ENCODE measurements at regions not wholly inside any gene's neighbourhood (a gene's known extent, or its start where the extent isn't known, plus 50 kb on each side); places are given as distances from the start of the nearest gene placed in this dataset.

DNA sequence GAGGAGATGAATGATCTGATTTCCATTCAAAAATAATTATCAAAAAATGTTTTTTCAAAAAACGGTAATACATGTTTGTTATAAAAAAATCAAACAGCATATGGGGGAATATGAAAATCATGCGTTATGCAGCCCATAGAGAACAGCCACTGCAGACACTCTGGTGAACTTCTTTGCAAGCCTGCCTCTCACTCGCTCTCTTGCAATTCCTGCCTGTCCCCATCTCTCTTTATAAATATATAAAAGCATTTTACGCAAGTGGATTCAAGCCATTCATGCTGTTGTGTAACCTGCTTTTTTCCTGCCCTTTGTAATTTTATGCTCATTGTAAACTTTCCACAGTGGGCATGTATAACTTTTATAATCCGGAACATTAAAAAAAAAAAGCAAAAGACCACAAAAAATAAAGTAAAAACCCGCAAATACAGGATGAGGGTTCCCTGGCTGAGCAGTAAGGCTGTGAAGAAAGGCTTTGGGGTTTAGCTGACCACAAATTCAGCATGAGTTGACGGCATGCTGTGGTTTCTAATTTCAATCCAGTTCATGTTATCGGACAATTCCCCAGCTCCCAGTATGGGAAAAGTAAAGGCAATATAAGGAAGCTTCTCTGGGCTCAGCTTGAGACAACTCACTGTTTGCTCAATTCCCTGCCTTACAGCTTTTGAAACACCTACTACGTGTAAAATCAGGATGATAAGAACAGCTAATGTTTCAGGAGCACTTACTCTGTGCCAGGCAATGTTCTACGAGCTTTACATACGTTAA lies 52.8 kb upstream of the ZBTB40 start:
- TF ChIP-seq EGR1 (IDR thresholded peaks at IDR 0.05) = no peak
- no peak for TF ChIP-seq NFIC (IDR thresholded peaks at IDR 0.05)
- TF ChIP-seq, protein P1, sequence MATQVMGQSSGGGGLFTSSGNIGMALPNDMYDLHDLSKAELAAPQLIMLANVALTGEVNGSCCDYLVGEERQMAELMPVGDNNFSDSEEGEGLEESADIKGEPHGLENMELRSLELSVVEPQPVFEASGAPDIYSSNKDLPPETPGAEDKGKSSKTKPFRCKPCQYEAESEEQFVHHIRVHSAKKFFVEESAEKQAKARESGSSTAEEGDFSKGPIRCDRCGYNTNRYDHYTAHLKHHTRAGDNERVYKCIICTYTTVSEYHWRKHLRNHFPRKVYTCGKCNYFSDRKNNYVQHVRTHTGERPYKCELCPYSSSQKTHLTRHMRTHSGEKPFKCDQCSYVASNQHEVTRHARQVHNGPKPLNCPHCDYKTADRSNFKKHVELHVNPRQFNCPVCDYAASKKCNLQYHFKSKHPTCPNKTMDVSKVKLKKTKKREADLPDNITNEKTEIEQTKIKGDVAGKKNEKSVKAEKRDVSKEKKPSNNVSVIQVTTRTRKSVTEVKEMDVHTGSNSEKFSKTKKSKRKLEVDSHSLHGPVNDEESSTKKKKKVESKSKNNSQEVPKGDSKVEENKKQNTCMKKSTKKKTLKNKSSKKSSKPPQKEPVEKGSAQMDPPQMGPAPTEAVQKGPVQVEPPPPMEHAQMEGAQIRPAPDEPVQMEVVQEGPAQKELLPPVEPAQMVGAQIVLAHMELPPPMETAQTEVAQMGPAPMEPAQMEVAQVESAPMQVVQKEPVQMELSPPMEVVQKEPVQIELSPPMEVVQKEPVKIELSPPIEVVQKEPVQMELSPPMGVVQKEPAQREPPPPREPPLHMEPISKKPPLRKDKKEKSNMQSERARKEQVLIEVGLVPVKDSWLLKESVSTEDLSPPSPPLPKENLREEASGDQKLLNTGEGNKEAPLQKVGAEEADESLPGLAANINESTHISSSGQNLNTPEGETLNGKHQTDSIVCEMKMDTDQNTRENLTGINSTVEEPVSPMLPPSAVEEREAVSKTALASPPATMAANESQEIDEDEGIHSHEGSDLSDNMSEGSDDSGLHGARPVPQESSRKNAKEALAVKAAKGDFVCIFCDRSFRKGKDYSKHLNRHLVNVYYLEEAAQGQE (IDR thresholded peaks at IDR 0.05; ENCODE audit: low read depth) = no peak
- TF ChIP-seq, protein P2, sequence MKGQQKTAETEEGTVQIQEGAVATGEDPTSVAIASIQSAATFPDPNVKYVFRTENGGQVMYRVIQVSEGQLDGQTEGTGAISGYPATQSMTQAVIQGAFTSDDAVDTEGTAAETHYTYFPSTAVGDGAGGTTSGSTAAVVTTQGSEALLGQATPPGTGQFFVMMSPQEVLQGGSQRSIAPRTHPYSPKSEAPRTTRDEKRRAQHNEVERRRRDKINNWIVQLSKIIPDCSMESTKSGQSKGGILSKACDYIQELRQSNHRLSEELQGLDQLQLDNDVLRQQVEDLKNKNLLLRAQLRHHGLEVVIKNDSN (IDR thresholded peaks at IDR 0.05) = no peak
- no peak for TF ChIP-seq CREB1 (IDR thresholded peaks at IDR 0.05; ENCODE audit: low read depth)
- TF ChIP-seq ZBTB7A (IDR thresholded peaks at IDR 0.05; ENCODE audit: low read depth) = no peak
- no peak for TF ChIP-seq YY1 (IDR thresholded peaks at IDR 0.05; ENCODE audit: low read depth)
- TF ChIP-seq, protein P3, sequence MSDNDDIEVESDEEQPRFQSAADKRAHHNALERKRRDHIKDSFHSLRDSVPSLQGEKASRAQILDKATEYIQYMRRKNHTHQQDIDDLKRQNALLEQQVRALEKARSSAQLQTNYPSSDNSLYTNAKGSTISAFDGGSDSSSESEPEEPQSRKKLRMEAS (IDR thresholded peaks at IDR 0.05) = no peak
- TF ChIP-seq TEAD4 (IDR thresholded peaks at IDR 0.05) = no peak
- TF ChIP-seq TAF1 (IDR thresholded peaks at IDR 0.05; ENCODE audit: low read depth) = no peak
- TF ChIP-seq EP300 (IDR thresholded peaks at IDR 0.05; ENCODE audit: borderline replicate concordance) = no peak
- no peak for TF ChIP-seq RAD21 (IDR thresholded peaks at IDR 0.05; ENCODE audit: low read depth)
- no peak for TF ChIP-seq CEBPB (IDR thresholded peaks at IDR 0.05)
- TF ChIP-seq TCF12 (IDR thresholded peaks at IDR 0.05; ENCODE audit: low read depth) = no peak
- no peak for TF ChIP-seq FOXM1 (IDR thresholded peaks at IDR 0.05; ENCODE audit: borderline replicate concordance, low read depth)

DNA sequence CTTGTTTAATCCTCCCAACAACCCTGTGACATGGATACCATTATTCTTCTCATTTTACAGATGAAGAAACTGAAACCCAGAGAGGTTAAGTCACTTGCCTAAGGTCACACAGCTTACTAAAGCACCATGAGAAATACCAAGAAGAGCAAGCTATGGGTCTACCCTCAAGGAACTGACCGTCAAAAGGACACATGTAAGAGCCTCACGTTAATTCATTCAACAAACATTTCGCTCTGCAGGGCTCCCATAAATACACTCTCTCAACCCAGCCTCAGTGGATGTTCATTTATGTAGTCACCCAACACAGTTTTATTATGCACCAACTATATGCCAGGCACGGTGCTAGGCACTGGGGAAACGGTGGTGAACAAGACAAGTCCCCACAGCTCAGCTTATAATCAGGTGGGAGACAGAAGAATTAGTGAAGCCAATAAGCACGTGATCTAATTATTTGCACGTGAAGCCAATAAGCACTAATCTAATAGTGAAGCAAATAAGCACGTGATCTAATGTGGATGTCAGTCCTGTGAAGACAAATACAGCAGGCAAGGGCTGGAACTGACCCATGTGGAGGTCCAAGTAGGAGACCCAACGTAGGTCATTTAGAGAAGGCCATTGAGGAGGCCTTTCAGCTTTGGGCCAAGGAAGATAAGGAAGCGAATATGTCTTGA lies 52.1 kb upstream of the ZBTB40 start:
- no peak for TF ChIP-seq EGR1 (IDR thresholded peaks at IDR 0.05)
- TF ChIP-seq, protein P1 (IDR thresholded peaks at IDR 0.05; ENCODE audit: low read depth) = no peak
- no peak for TF ChIP-seq YY1 (IDR thresholded peaks at IDR 0.05; ENCODE audit: low read depth)
- TF ChIP-seq, protein P2 (IDR thresholded peaks at IDR 0.05) = no peak
- no peak for TF ChIP-seq TEAD4 (IDR thresholded peaks at IDR 0.05)
- TF ChIP-seq TCF12 (IDR thresholded peaks at IDR 0.05; ENCODE audit: low read depth) = no peak
- TF ChIP-seq TAF1 (IDR thresholded peaks at IDR 0.05; ENCODE audit: low read depth) = no peak
- TF ChIP-seq EP300 (IDR thresholded peaks at IDR 0.05; ENCODE audit: borderline replicate concordance) = no peak
- no peak for TF ChIP-seq RAD21 (IDR thresholded peaks at IDR 0.05; ENCODE audit: low read depth)

Measured in Ishikawa (cell line).